DOHH2 (cell line): ENCODE measurements at regions not wholly inside any gene's neighbourhood (a gene's known extent, or its start where the extent isn't known, plus 50 kb on each side); places are given as distances from the start of the nearest gene placed in this dataset.

Source experiments
- H3F3A ChIP-seq: fragments of 200-600 bp; sonication (generic), shearing (Covaris generic); 2 replicates; pipeline ENCODE4 v1.6.0; 2016; ENCODE audit warnings: antibody characterized with exemption, mild to moderate bottlenecking; ENCODE audit not compliant: control insufficient read depth, insufficient read depth
- H3K27ac ChIP-seq: fragments of 200-600 bp; sonication (generic); 2 replicates; pipeline ENCODE4 v1.5.1; 2014; ENCODE audit warnings: low read depth, mild to moderate bottlenecking, low read length, moderate library complexity
- H3K27me3 ChIP-seq: fragments of 200-600 bp; sonication (generic); 2 replicates; pipeline ENCODE4 v1.6.1; 2014; ENCODE audit warnings: mild to moderate bottlenecking, low read length, mixed read lengths; ENCODE audit not compliant: control insufficient read depth
- H3K36me3 ChIP-seq: fragments of 200-600 bp; sonication (generic); 2 replicates; pipeline ENCODE4 v1.6.1; 2014; ENCODE audit warnings: mild to moderate bottlenecking, low read length, moderate library complexity, mixed read lengths; ENCODE audit not compliant: control insufficient read depth
- H3K4me1 ChIP-seq: fragments of 200-600 bp; sonication (generic); 2 replicates; pipeline ENCODE4 v1.6.1; 2014; ENCODE audit warnings: mild to moderate bottlenecking, low read length, mixed read lengths; ENCODE audit not compliant: control insufficient read depth
- H3K4me2 ChIP-seq: fragments of 200-600 bp; sonication (generic); 2 replicates; pipeline ENCODE4 v1.6.0; 2014; ENCODE audit warnings: mild to moderate bottlenecking, low read length, moderate library complexity
- H3K4me3 ChIP-seq: fragments of 200-600 bp; sonication (generic); 2 replicates; pipeline ENCODE4 v1.5.1; 2014; ENCODE audit warnings: mild to moderate bottlenecking, low read length, mixed read lengths
- H3K79me2 ChIP-seq: fragments of 200-600 bp; sonication (generic); 2 replicates; pipeline ENCODE4 v1.6.1; 2014; ENCODE audit warnings: mild to moderate bottlenecking, low read length, mixed read lengths; ENCODE audit not compliant: control insufficient read depth
- H3K9me2 ChIP-seq: fragments of 200-600 bp; sonication (generic); replicated peaks from 2 replicates; pipeline ENCODE4 v1.6.1; 2014; ENCODE audit warnings: mild to moderate bottlenecking, low read length, mixed read lengths; ENCODE audit not compliant: control insufficient read depth
- H3K9me3 ChIP-seq: fragments of 200-600 bp; sonication (generic); 2 replicates; pipeline ENCODE4 v1.6.1; 2014; ENCODE audit warnings: antibody characterized with exemption, low read length, mixed read lengths; ENCODE audit not compliant: control insufficient read depth, insufficient read depth
- H4K20me1 ChIP-seq: fragments of 200-600 bp; sonication (generic); 2 replicates; pipeline ENCODE4 v1.6.0; 2014; ENCODE audit warnings: low read depth, mild to moderate bottlenecking, antibody characterized with exemption, low read length, moderate library complexity; ENCODE audit not compliant: control insufficient read depth, insufficient read depth
- CTCF ChIP-seq: fragments of 200-600 bp; sonication (generic); IDR thresholded peaks from one replicate; pipeline ENCODE4 v1.5.1; 2014; ENCODE audit warnings: antibody characterized with exemption, mild to moderate bottlenecking, low read depth, low read length; ENCODE audit not compliant: poor library complexity, severe bottlenecking
- EZH2phosphoT487 ChIP-seq: fragments of 200-600 bp; sonication (generic); IDR thresholded peaks from 2 replicates; pipeline ENCODE4 v1.6.1; 2017; ENCODE audit warnings: borderline replicate concordance, mild to moderate bottlenecking, antibody characterized with exemption, low read length, moderate library complexity, mixed read lengths

GRCh38 chr21:22892740-22893139 is 1894.5 kb downstream of the NCAM2 start:
- Histone ChIP-seq H3F3A (no peaks in the 10 kb centered on the region), H3K36me3 (no peaks in the 10 kb centered on the region), H3K9me2 (no peaks in the 10 kb centered on the region), H3K4me1 (no peaks in the 10 kb centered on the region), H3K79me2 (no peaks in the 10 kb centered on the region), H3K4me3 (no peak overlapping the region), H3K4me2 (no peak overlapping the region), H3K27me3 (no peaks in the 10 kb centered on the region), H3K9me3 (no peaks in the 10 kb centered on the region; the same call in 1 of the 2 replicates), H3K27ac (no peak overlapping the region), H4K20me1 (no peaks in the 10 kb centered on the region)
- TF ChIP-seq EZH2phosphoT487 (no peak), CTCF (no peak)

GRCh38 chr21:22898051-22898665 is 1899.9 kb downstream of the NCAM2 start:
- Histone ChIP-seq H3K79me2 (no peaks in the 10 kb centered on the region), H3K36me3 (no peaks in the 10 kb centered on the region), H3K27me3 (no peaks in the 10 kb centered on the region), H3K27ac (no peak overlapping the region), H3K9me2 (no peaks in the 10 kb centered on the region), H3K4me1 (no peaks in the 10 kb centered on the region), H3K4me2 (no peak overlapping the region), H4K20me1 (no peaks in the 10 kb centered on the region), H3K4me3 (no peak overlapping the region), H3K9me3 (no peaks in the 10 kb centered on the region), H3F3A (no peaks in the 10 kb centered on the region)
- TF ChIP-seq EZH2phosphoT487 (no peak), CTCF (no peak)

- Histone ChIP-seq H3K79me2 (no peaks in the 10 kb centered on the region), H3K9me2 (no peaks in the 10 kb centered on the region), H3K27ac (no peak overlapping the region), H3K4me2 (no peak overlapping the region), H3K4me1 (no peaks in the 10 kb centered on the region), H3K9me3 (no peaks in the 10 kb centered on the region), H3K4me3 (no peak overlapping the region), H3K27me3 (no peaks in the 10 kb centered on the region), H3K36me3 (no peaks in the 10 kb centered on the region), H3F3A (no peaks in the 10 kb centered on the region), H4K20me1 (no peaks in the 10 kb centered on the region)
- TF ChIP-seq CTCF, result no peak
- TF ChIP-seq EZH2phosphoT487, result no peak
Observed at GRCh38 chr21:22900490-22900889, 1902.3 kb downstream of the NCAM2 start.

GRCh38 chr21:22903851-22904250 is 1905.6 kb downstream of the NCAM2 start:
- no peaks in the 10 kb centered on the region for H3K9me2 ChIP-seq
- no peak overlapping the region for H3K4me2 ChIP-seq
- no peaks in the 10 kb centered on the region for H3K4me1 ChIP-seq
- no peaks in the 10 kb centered on the region for H3K79me2 ChIP-seq
- no peak overlapping the region for H3K27ac ChIP-seq
- no peak overlapping the region for H3K4me3 ChIP-seq
- H3K27me3 ChIP-seq, result no peaks in the 10 kb centered on the region
- no peaks in the 10 kb centered on the region for H3F3A ChIP-seq
- no peaks in the 10 kb centered on the region for H3K9me3 ChIP-seq
- no peaks in the 10 kb centered on the region for H3K36me3 ChIP-seq
- no peaks in the 10 kb centered on the region for H4K20me1 ChIP-seq
- TF ChIP-seq CTCF, result no peak
- TF ChIP-seq EZH2phosphoT487, result no peak
